Inferior parietal cortex (tissue), 1 donor: ENCODE measurements at regions not wholly inside any gene's neighbourhood (a gene's known extent, or its start where the extent isn't known, plus 50 kb on each side); places are given as distances from the start of the nearest gene placed in this dataset.
"Not testable (repeated sequence)": the region's sequence is repeated elsewhere in the genome, so short reads cannot be mapped to it uniquely, and the experiment has no call there.

Experiments
- DNase-seq: peaks from one replicate; pipeline ENCODE4 v3.0.0-alpha.2; 2016; ENCODE audit errors: extremely low spot score

DNA sequence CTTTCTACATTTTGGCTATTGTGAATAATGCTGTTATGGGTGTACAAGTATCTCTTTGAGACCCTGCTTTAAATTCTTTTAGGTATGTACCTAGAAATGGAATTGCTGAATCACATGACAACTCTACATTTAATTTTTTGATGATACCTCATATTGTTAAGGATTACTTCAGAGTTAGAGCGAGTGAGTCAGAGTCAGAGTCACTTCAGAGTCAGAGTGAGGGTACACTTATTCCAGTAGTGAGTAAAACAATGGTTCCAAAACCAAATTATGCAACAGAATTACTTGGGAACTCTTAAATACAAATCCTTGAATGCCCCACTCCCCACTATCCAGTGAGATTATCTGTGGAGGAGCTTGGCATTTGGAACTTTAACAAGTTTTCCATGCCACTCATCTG is 50.3 kb upstream of the SNRK start:
- no peak for DNase-seq

DNA sequence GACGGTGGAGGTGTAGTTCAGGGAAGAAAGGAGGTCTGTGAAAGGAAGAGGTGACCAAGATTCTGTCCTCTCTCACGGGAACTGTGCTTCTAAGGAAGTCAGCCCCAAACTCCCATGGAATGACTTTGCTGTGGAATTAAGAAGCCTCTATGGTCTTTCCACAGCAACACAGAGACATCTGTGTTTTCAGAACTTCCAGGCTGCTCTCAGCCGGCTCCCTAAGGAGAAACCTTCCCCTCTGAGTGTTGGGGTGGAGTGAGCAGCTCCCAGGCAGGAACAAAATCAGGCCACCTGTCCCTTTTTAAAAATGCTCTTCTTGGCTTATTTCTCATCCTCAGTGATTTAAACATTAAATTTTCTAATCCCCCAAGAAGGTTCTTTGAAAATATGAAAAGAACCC is 53.3 kb upstream of the SNRK start:
- no peak for DNase-seq

DNA sequence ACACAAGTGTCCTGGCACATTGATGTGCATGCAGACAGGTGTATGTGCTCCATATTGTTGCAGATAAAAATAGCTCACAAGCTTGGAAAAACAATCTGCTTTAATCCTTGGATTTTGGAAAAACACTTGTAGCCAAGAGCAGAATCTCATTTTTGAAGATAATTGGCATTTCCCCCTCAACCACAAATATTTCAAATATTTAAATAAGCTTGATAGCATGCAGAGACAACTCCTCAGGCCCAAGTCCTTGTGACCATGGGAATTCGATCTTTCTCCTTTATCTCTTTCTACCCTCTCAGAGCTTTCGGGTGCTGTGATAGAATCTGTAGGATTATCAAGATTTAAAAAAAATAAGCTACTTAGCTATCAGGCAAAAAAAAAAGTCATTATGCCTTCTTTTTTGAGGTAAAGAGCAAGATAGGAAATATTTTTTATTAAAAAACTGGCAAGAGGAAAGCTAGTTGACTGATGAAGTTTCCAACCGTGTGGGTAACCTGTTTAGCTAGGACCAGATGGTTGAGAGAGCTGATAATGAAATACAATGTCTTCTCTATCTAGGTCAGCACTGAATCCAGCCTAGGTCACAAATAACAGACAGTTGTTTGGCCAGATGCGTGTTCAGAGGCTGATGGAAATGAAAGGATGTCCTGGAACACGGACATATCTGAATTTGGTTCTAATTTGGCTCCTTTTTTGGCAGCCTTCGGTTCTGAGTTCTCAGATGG is 54.9 kb upstream of the SNRK start:
- no peak for DNase-seq

DNA sequence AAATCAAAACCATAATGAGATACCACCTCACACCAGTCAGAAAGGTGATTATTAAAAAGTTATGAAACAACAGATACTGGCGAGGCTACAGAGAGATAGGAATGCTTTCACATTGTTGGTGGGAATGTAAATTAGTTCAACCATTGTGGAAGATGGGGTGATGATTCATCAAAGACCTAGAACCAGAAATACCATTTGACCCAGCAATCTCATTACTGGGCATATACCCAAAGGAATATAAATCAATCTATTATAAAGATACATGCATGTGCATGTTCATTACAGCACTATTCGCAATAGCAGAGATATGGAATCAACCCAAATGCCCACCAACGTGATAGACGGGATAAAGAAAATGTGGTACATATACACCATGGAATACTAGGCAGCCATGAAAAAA is 56.5 kb upstream of the SNRK start:
- DNase-seq: not testable (repeated sequence)

DNA sequence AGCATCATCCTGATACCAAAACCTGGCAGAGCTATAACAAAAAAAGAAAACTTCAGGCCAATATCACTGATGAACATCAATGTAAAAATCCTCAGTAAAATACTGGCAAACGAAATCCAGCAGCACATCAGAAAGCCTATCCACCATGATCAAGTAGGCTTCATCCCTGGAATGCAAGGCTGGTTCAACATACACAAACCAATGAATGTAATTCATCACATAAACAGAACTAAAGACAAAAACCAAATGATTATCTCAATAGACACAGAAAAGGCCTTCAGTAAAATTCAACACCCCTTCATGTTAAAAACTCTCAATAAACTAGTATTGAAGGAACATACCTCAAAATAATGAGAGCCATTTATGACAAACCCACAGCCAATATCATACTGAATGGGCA is 58.7 kb upstream of the SNRK start:
- DNase-seq: not testable (repeated sequence)

DNA sequence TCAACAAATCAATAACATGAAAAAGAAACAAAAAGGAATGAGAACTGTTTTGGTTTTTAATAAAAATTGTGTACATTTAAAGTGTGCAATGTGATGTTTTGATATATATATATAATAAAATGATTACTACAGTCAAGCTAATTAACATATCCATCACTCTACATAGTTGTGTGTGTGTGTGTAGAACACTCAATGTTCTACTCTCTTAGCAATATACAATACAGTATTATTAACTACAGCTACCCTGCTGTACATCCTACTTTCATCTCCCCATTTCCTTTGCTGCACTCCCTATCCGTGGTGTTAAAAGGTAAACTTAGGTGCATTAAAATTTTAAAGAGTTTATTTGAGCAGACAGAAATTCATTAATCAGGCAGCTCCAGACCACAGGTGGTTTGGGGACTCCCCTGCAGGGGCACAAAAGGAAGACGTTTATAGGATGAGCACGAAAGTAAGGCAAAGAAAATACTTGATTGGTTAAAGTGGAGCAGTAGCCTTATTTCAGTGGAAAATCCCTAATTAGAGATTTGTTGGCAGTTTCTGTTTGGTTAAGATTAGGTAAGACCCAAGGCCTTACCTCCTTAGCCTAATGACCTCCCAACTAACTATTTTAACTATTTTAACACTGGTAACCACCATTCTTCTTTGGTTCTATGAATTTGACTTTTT is 61.8 kb upstream of the SNRK start:
- DNase-seq: no peak

DNA sequence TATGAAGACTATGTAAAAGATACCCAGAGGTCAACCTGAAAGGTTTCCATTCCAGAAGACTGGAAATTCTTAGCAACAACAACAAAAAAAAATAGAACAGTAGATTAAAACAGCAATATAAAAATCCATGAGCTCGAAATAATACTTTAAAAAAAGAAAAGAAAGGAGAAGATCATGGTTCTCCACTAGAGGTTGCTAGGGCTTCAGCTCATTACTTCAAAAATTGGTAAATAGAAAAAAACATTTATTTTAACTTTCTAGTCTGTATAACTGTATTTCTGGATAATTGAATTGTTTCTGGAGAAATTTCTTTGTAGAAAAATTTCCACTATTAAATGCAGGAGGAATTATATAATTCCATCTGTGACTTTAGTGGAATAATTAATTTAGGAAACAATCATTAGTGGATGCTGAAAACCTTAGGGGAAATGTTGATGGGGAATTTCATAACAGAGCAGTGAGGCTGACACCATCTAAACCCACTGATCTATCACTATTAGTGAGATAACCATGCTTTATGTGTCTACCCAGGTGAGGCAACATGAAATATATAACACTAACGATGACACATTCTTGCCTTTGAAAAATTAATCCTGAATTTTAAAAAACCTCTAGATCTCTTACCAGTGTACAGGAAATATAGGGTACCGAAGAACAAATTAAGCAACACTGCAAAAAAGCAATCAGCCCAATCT is 62.5 kb upstream of the SNRK start:
- no peak for DNase-seq

DNA sequence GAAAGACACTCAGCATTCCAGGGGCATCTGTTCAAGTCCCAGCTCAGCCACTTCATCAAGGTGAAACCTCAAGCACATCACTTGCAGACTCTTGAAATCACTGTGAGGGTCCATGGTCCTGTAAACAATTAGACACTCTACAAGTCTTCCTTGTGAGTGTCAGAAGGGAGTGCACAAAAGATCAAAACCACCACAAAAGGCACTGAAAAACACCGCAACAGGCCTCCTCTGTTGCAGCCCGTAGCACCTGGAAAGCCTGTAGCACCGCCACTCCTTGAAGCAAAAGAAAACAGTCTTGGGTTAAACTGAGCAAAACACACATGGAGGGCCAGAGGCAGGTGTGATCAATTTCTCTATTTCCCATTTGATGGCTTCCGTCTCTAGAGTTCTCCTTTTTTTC is 63.8 kb upstream of the SNRK start:
- no peak for DNase-seq

DNA sequence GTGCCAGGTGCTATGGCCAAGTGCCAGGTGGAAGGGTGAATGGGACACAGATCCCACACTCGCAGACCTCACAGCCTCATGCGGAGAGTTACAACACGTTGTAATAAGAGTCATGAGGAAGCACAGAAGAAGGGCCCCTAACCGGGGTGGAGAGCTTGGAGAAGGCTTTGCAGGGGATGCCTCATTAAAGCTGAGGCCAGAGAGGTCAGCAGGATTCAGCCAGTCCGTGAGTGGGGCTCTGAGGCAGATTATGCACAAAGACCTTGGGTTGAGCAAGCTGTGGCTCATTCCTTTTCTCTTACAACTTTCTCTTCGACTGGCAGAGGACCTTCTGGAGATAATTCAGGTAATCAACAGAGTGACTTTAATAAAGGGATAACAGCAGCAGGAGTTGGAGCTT is 65.3 kb upstream of the SNRK start:
- DNase-seq: no peak

DNA sequence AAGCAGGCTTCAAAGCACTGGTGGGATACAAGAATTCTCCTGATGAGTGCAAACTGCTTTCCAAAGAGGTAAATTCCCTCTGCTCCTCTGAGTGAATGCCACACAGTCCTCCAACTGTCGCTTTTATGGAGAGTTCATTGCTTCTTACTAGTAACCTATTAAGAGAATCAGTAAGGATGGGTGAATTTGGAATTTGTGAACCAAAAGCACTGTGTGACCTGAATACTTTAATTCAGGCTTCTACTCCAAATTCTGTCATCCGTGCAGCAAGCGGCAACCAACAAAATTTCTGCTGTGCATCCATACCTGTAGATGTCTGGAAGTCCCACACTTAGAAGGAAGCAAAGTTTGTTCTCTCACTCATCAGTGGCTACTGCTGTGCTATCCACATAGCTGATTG is 66.7 kb upstream of the SNRK start:
- DNase-seq: no peak

DNA sequence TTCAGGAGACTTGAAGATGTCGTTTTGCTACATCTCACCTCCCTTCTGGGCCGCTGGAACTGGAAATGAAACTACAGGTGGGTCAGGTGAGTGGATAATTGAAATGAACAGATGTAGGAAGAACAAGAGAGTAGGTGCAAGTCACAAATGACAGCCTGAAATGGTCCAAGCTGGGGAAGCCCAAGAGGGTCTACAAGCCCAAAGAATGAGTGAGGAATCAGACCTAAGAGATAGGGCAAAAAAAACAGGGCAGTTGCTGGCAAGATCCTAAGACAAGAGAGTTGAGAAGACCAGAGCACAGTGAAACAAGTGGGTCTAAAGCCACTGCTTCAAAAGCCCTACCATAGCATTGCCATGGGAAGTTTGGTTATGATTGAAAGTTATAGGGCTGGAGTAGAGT is 67.4 kb upstream of the SNRK start:
- DNase-seq: no peak

DNA sequence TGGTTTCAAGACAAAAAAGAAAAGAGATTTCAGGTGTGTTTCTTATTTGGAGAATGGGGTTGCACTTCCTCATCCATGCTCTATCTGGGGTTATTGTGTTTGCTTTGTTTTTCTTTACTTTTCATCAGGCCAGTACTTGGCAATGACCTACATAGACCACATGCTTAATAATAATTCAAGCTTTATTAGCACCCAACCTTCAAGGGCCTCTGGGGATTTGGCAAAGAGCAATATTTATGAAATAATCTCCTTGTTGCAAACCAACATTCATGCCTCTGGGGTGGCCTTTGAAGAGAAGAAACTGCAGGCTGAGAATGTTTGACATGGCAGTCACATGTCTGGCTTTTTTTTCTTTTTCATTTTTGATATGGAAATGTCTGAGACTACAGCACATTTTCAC is 68.2 kb upstream of the SNRK start:
- DNase-seq: no peak

DNA sequence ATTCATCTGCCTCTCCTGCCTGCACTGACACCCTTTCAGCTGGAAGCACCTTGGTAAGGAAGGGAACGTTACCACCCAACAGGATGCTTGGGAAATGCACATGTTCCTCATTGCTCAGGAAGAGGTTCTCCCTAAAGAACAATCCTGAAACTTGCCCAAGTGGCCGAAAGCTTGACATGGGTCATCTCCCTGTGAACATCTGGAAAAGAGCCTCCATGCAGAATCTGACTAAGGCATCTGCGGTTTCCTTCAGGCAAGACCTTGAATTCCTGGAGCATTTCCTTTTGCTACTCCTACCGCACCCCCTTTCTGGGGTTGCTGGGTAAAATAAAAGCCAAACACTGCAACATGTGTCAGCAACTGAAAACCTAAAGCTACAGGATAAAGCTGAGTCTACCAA is 68.7 kb upstream of the SNRK start:
- no peak for DNase-seq

DNA sequence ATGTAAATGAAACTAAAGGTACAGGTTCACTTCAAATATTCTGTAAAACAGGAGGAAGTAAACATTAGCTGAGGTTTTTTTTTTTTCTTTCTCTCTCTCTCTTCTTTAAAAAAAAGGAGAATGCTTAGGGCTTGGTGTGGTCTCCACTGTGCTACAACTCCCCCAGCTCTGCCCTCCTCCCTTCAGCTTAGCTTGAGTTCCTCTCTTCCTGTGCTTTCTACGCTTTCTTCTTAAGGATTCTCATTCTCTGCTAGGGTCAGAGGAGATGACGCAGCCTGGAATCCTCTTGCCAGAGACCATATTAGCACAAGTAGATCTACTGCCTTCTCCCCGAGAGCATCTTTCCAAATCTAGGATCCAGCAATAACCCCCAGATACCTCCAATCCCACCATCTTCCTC is 69.1 kb upstream of the SNRK start:
- no peak for DNase-seq

DNA sequence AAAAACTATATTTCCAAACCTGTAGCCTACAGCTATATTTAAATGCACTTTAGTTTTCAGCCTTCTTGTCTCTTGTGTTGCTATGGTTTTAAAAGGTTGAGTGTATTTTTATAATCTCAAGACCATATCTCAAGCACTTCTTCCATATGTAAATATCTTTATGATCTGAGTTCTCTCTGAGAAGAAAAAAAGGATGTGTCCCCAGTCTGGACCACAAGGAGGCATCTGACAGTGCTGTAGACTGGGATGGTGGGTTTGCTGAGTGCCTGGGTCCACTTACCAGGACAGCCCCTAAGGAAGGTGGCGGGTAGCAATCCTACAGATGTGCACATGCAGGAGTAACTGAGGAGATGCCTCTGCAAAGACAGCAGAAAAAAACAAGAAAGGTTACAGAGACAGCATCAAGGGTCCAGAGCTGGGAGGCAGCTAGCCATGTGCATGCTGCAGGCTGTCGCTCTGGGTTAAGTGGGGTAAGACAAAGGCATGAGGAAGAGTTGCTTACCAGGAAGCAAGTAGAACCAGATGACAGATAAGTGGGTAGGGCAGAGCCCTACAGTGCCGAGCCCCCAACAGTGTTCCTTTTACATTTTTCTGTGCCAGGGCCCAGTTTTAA is 70.6 kb upstream of the SNRK start:
- no peak for DNase-seq

DNA sequence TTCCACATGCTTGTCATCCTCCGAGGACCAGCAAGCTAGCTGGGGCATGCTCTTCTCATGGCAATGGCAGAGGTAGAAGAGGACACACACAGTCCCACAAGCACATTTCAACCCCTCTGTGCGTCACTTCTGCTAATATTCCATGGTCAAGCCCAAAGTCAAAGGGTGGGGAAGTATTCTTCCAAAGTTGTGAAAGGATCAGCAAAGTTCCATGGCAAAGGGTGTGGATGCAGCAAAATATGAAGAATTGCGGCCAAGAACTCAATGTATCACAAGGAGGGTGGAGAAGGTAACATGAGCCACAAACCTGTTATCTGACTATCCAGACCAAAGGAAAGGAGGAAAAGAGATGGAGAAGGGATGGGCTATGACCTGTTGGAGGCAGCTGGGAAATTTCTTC is 71.2 kb upstream of the SNRK start:
- no peak for DNase-seq

DNA sequence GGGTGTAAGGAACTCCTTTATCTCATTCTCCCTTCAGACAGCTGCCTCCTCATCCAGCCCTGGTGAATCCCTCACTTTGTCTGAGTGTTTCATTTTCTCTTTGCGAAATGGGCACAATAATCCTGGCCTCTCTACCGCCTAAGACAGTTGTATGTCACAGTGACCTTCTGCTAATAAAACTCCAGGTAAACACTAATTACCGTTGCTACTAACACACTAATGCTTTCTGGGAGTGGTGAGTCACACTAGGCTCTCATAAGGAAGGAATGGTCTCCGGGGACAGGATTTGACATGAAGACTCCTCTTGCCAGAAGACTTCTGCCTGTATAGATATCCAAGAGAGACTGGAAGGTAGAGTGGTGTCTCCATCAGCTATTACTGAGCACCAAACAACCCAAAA is 71.7 kb upstream of the SNRK start:
- no peak for DNase-seq

DNA sequence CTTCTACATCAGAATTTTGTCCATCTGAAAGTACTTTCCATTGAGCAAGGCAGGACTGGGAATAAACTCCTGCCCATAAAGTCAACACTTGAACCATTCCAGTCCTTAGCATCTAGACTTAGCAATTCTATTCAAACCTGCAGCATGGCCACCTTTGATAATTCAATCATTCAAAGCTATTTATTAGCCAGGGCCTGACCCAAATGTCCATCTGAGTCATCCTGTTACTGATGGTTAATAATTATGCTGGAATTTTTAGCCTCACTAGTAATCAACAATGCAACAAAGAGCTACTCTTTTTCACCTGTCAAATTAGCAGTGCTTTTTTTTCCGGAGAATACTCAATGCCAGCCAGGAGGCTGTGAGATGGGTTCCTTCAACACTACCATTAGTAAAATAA is 72.7 kb upstream of the SNRK start:
- DNase-seq: no peak

DNA sequence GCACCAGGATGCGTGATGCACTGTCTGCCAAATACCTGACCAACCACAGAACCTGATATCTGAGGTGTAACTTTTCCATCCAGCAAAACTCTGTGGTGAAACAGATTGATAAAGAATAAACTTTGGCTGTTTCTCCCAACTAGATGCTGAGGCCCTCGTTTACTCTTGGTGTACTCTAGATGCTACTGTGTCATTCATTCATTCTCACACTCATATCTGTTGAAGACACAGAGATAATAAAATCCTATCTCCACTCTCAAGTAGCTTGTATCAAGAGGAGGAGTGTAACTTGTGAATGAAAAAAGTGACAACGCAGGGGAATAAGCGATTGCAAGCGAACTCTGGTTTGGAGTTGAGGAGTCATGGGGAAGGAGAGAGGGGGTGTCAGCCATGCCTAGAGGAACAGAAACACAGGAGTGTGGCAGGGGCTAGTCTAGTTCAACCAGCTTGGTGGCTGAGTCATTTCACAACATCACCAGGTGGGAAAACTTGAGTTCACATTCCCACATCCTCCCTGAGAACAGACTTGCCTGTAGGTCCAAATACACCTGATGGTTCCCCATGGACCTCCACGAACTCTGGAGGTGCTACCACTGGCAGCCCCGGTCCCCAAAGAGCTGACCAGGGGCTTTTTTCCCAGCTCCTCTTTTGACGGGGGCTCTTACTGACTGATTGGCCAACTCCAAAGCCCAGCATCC is 73.3 kb upstream of the SNRK start:
- no peak for DNase-seq

DNA sequence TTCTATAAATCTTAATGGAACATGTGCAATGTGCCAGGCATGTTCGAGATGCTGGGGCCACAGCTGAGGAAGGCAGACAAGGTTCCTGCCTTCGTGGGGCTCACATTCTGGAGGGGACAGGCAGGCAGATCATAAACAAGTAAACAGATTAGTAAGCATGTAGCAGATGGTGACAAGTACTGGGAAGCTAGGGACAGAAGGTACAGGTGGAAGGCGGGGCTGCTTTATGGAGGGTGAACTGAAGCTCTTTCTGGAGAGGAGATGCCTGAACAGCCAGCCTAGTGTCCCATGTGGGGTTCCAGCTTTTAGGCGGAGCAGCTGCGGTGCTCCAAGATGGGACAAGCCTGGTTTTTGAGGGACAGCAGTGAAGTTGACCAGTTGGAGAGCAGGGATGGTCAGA is 74.7 kb upstream of the SNRK start:
- DNase-seq: no peak

DNA sequence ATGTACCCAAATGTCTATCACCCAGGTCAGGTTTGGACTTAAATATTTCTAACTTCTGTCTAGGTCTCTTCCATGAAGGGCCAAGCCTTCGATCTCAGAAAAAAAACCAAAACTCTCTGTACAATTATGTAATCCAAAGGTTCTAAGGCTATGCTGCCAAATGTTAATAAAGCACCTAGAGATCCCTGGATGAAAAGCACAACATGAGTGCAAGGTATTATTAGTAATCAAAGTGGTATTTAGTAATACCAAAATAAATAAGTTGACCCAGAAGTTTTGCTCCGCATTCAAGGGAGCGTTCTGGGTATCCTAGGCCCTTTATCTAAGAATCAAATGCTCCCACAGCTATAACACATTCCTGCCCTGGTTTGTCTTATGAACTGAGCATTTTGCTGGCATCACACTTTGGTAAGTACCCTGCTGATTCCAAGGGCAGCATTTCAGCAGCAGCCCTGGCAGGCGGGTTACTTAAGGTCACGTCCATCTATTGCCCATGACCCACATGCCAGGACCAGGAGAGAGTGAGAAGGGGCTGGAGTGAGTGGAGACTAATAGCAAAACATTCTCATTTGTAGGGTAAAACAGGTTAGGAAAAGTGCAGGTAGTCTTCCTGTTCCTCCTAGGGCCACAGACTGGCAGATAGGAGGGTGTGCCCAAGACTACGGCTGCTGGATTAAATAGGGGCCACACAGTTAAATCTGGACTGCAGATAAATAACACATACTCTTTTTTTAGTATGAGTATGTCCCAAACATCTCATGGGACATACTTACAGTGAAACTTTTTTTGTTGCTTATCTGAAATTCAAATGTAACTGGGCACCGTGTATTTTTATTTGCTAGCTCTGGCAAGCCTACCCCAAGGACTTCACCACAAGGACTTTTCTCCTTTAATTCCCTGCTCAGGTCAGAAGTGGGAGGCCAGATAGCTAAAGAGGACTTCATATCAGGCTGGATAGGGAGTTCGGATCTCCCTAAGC is 76.0 kb upstream of the SNRK start:
- no peak for DNase-seq
